B cell (primary cell): ENCODE measurements at regions not wholly inside any gene's neighbourhood (a gene's known extent, or its start where the extent isn't known, plus 50 kb on each side); places are given as distances from the start of the nearest gene placed in this dataset.

Experiments used
- ATAC-seq: fragments of 200-7000 bp; cut with Tn5 transposase; one replicate; pipeline ENCODE4 v1.10.0; 2021; ENCODE audit warnings: low read depth, mild to moderate bottlenecking, moderate number of reproducible peaks, moderate library complexity
- CTCF ChIA-PET: fragments of 350-600 bp; sonication (Branson Sonifier 250); formaldehyde crosslinking; loops from one replicate; lab custom pipeline; 2021; ENCODE audit warnings: antibody characterized with exemption, inconsistent platforms; lab: Charles Lee
- POLR2A ChIA-PET: fragments of 350-600 bp; sonication (Branson Sonifier 250); formaldehyde crosslinking; loops from one replicate; lab custom pipeline; 2021; ENCODE audit warnings: antibody characterized with exemption; lab: Charles Lee
- DNase-seq: peaks from one replicate; pipeline ENCODE4 v3.0.0; 2013
- H2AFZ ChIP-seq: 2 replicates; pipeline ENCODE4 v1.6.1; 2012; ENCODE audit warnings: mild to moderate bottlenecking, low read depth, low read length; ENCODE audit not compliant: insufficient read depth, poor library complexity, severe bottlenecking
- H3K27ac ChIP-seq, 2 donors: 1 replicate in 1 of 2; 2 replicates in 1 of 2; pipeline ENCODE4 v1.5.1; 2012 to 2013; ENCODE audit warnings: low read length in 2 of 2, mild to moderate bottlenecking in 2 of 2, moderate library complexity in 1 of 2
- H3K27me3 ChIP-seq, 4 experiments: fragments of 200-600 bp in 1 of 4; sonication (generic) in 1 of 4; replicated peaks in 1 of 4; 1 replicate in 2 of 4; 2 replicates in 2 of 4; pipeline versions ENCODE4 v1.6.1 to v1.7.0; 2013 to 2016; ENCODE audit warnings: low read length in 3 of 4, mild to moderate bottlenecking in 2 of 4, mixed read lengths in 1 of 4, moderate library complexity in 1 of 4; ENCODE audit not compliant: insufficient read depth in 4 of 4, control insufficient read depth in 3 of 4; ENCODE audit errors: control extremely low read depth in 1 of 4
- H3K36me3 ChIP-seq, 2 experiments: replicated peaks in 1 of 2; 1 replicate in 1 of 2; 2 replicates in 1 of 2; pipeline versions ENCODE4 v1.6.1 to v1.7.1; 2013; ENCODE audit warnings: low read length in 1 of 2; ENCODE audit not compliant: insufficient read depth in 2 of 2, control insufficient read depth in 1 of 2; ENCODE audit errors: control extremely low read depth in 1 of 2, extremely low read depth in 1 of 2
- H3K4me1 ChIP-seq, 2 donors: fragments of 200-600 bp in 1 of 2; sonication (generic) in 1 of 2; 1 replicate in 1 of 2; 2 replicates in 1 of 2; pipeline versions ENCODE4 v1.5.1 to v1.6.1; 2013 to 2017; ENCODE audit warnings: low read length in 2 of 2; ENCODE audit not compliant: control insufficient read depth in 2 of 2, insufficient read depth in 2 of 2
- H3K4me2 ChIP-seq: replicated peaks from 2 replicates; pipeline ENCODE3; 2012; ENCODE audit warnings: mild to moderate bottlenecking, low read depth, low read length; ENCODE audit not compliant: poor library complexity, severe bottlenecking
- H3K4me3 ChIP-seq, 5 experiments: fragments of 200-600 bp in 1 of 5; sonication (generic) in 1 of 5; 1 replicate in 3 of 5; 2 replicates in 2 of 5; pipeline versions ENCODE4 v1.5.1 to v1.7.0; 2011 to 2016; ENCODE audit warnings: low read length in 4 of 5, mild to moderate bottlenecking in 4 of 5, low read depth in 2 of 5, control low read depth in 1 of 5, moderate library complexity in 1 of 5; ENCODE audit not compliant: insufficient read depth in 1 of 5; ENCODE audit errors: control extremely low read depth in 1 of 5, extremely low read depth in 1 of 5
- H3K79me2 ChIP-seq: fragments of 200-600 bp; sonication (generic); one replicate; pipeline ENCODE4 v1.6.0; 2016; ENCODE audit warnings: low read length; ENCODE audit not compliant: control insufficient read depth, insufficient read depth
- H3K9ac ChIP-seq: fragments of 200-600 bp; sonication (generic); 2 replicates; pipeline ENCODE4 v1.6.1; 2017; ENCODE audit warnings: mild to moderate bottlenecking, low read length, moderate library complexity
- H3K9me3 ChIP-seq, 3 donors: one replicate each; pipeline versions ENCODE4 v1.6.1 to v1.7.1; 2013; ENCODE audit warnings: low read length in 2 of 3; ENCODE audit not compliant: control insufficient read depth in 2 of 3, insufficient read depth in 1 of 3; ENCODE audit errors: control extremely low read depth in 1 of 3
- H4K20me1 ChIP-seq: 2 replicates; pipeline ENCODE4 v1.6.0; 2012; ENCODE audit warnings: mild to moderate bottlenecking, low read length; ENCODE audit not compliant: insufficient read depth, control insufficient read depth, poor library complexity, severe bottlenecking
- H3K27ac Mint-ChIP-seq: one replicate; pipeline ENCODE4 v1.8.0; 2021; ENCODE audit warnings: mixed read lengths
- H3K27me3 Mint-ChIP-seq: one replicate; pipeline ENCODE4 v1.8.0; 2021; ENCODE audit warnings: mixed read lengths
- H3K4me1 Mint-ChIP-seq: one replicate; pipeline ENCODE4 v1.8.0; 2021; ENCODE audit warnings: mixed read lengths
- H3K4me3 Mint-ChIP-seq: one replicate; pipeline ENCODE4 v1.8.0; 2021; ENCODE audit warnings: mixed read lengths
- H3K9me3 Mint-ChIP-seq: one replicate; pipeline ENCODE4 v1.8.0; 2022; ENCODE audit warnings: mixed read lengths; ENCODE audit not compliant: insufficient read depth
- EZH2 ChIP-seq: IDR thresholded peaks from 2 replicates; pipeline ENCODE4 v1.6.1; 2012; ENCODE audit warnings: borderline replicate concordance, low read depth, mild to moderate bottlenecking, moderate library complexity, low read length; ENCODE audit not compliant: insufficient read depth, poor library complexity, severe bottlenecking
- WGBS: methylation state at CpG from one replicate; pipeline ENCODE4 v1.1.5; 2013; ENCODE audit warnings: missing lambda C conversion rate; ENCODE audit not compliant: insufficient coverage; 5-methylcytosine and 5-hydroxymethylcytosine counted together
- intact Hi-C: fragments of 100-400 bp; cut with micrococcal nuclease; formaldehyde crosslinking; loops from one replicate; pipeline ENCODE4 v1.10.0; 2022
- TF ChIP-seq, protein P1 (sequence below): fragments of 200-600 bp; IDR thresholded peaks from one replicate; pipeline ENCODE4 v1.8.0; 2022; ENCODE audit warnings: antibody characterized with exemption, mild to moderate bottlenecking

DNA sequence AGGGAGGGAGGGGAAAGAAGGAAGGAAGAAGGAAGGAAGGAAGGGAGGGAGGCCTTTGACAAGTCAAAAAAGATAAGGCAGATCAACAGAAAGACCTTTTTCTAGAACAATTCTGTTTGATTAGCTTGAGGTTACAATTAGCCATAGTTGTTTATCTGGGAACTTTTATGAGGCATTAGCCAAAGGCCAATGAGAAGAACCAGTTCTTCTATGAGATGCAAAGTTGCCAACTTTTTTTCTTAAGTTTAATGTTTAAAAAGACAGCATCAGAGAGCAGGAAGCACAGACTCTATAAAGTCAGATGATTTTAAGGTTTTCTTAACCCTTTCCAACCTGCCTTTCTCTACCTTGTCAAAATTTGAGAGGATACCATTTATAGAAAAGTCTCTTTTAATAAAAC lies 301.3 kb upstream of the NR2F2 start:
- H3K79me2 ChIP-seq, result no peaks in the 10 kb centered on the region
- H3K27me3 ChIP-seq, result no peaks in the 10 kb centered on the region
- no peak overlapping the region for H3K4me3 ChIP-seq
- H3K36me3 ChIP-seq, result no peaks in the 10 kb centered on the region
- H3K4me2 ChIP-seq, result no peak overlapping the region
- H3K9ac ChIP-seq, result no peak overlapping the region
- H3K9me3 Mint-ChIP-seq, result no peaks in the 10 kb centered on the region
- TF ChIP-seq, protein P1, sequence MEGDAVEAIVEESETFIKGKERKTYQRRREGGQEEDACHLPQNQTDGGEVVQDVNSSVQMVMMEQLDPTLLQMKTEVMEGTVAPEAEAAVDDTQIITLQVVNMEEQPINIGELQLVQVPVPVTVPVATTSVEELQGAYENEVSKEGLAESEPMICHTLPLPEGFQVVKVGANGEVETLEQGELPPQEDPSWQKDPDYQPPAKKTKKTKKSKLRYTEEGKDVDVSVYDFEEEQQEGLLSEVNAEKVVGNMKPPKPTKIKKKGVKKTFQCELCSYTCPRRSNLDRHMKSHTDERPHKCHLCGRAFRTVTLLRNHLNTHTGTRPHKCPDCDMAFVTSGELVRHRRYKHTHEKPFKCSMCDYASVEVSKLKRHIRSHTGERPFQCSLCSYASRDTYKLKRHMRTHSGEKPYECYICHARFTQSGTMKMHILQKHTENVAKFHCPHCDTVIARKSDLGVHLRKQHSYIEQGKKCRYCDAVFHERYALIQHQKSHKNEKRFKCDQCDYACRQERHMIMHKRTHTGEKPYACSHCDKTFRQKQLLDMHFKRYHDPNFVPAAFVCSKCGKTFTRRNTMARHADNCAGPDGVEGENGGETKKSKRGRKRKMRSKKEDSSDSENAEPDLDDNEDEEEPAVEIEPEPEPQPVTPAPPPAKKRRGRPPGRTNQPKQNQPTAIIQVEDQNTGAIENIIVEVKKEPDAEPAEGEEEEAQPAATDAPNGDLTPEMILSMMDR, result no peak
- TF ChIP-seq EZH2, result no peak
- intact Hi-C loops, result no loop called here
- no peak overlapping the region for H3K27ac ChIP-seq
- H4K20me1 ChIP-seq, result no peaks in the 10 kb centered on the region
- H3K27ac Mint-ChIP-seq, result no peak overlapping the region
- no peaks in the 10 kb centered on the region for H3K4me1 Mint-ChIP-seq
- no peak for ATAC-seq
- no peak overlapping the region for H3K4me3 Mint-ChIP-seq
- ChIA-PET CTCF (no interaction called here), POLR2A (no interaction called here)
- no peaks in the 10 kb centered on the region for H3K9me3 ChIP-seq
- no peaks in the 10 kb centered on the region for H3K27me3 Mint-ChIP-seq
- DNase-seq, result no peak
- no peaks in the 10 kb centered on the region for H3K4me1 ChIP-seq
- H2AFZ ChIP-seq, result no peak overlapping the region

DNA sequence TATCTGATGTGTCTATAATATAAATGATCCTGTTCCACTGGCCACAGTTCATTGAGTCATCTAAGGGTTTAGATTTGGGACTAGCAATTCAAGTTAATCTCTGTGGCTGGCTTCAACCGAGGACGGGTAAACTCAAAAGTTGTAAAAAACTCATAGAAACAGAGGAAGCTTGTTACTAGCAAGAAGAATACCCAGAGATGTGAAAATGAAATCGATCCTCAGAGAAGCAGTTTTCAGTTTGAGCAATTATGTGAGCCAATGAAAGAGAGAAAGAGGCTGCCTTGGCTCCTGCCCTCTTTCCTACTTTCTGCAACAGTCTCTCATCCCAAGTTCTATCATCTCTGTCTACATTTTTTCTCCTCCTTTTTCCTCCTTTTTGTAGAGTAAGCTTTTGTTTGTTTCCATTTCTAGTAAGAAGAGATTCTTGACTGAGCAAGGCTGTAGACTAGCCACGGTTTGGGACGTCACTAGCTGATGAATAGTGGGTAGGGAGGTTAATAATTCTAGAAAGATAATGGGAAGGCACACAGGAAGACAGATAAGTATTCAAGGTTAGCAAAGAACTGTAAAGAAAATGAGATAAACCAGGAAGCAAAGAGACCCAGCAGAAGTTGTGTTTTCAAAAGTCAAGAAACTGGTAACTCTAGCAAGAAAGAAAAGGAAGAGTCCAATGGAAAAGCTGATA lies 298.9 kb upstream of the NR2F2 start:
- no peaks in the 10 kb centered on the region for H3K36me3 ChIP-seq
- Mint-ChIP-seq H3K9me3 (peaks cover 5% of the 10 kb centered on the region), H3K27ac (no peak overlapping the region), H3K27me3 (peaks cover 3% of the 10 kb centered on the region), H3K4me1 (no peaks in the 10 kb centered on the region), H3K4me3 (no peak overlapping the region)
- intact Hi-C loops, result no loop called here
- no peaks in the 10 kb centered on the region for H4K20me1 ChIP-seq
- no peaks in the 10 kb centered on the region for H3K79me2 ChIP-seq
- POLR2A ChIA-PET, result no interaction called here
- ATAC-seq, result no peak
- H3K27ac ChIP-seq, result no peak overlapping the region
- H3K4me1 ChIP-seq, result no peaks in the 10 kb centered on the region
- H3K9ac ChIP-seq, result no peak overlapping the region
- WGBS, result 80% methylated on average over 2 of the region's 5 CpGs
- DNase-seq, result no peak
- no peak overlapping the region for H2AFZ ChIP-seq
- peaks cover 0 to under 1% (median 0%) of the 10 kb centered on the region in 4 experiments for H3K27me3 ChIP-seq
- no peak for TF ChIP-seq EZH2
- TF ChIP-seq, protein P1, result no peak
- no peaks in the 10 kb centered on the region for H3K9me3 ChIP-seq
- CTCF ChIA-PET, result no interaction called here
- no peak overlapping the region for H3K4me2 ChIP-seq
- H3K4me3 ChIP-seq, result no peak overlapping the region
